OCI-LY7 (cell line): ENCODE measurements at regions not wholly inside any gene's neighbourhood (a gene's known extent, or its start where the extent isn't known, plus 50 kb on each side); places are given as distances from the start of the nearest gene placed in this dataset.

Source experiments
- EZH2phosphoT487 ChIP-seq: fragments of 200-600 bp; sonication (generic); IDR thresholded peaks from 2 replicates; pipeline ENCODE4 v1.6.1; 2018; ENCODE audit warnings: low read depth, borderline replicate concordance, mild to moderate bottlenecking, mixed run types, antibody characterized with exemption, low read length, moderate library complexity, mixed read lengths
- TF ChIP-seq, protein P1 (sequence below): fragments of 200-600 bp; sonication (generic); conservative IDR thresholded peaks from 2 replicates; pipeline ENCODE4 v1.5.1; 2014; ENCODE audit warnings: mild to moderate bottlenecking, antibody characterized with exemption, low read length, moderate library complexity, mixed read lengths

DNA sequence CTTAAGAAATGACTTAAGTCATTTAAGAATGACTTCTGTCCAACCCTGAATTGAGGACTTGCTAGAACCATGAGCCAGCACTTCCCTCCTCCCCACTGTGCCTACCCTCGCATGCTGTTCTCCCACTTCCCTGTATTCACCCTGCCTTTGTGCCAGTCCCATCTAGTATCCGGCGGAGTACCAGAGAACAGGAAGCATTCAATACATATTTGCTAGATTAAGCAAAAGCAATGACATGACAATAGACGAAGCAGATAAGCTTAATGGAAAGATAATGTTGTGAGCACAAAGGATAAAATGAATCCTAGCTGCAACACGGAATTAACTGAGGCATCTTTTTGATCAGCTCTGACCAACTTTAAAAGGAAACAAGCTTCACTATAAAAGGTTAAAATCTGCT lies 328.5 kb downstream of the TDRD15 start:
- TF ChIP-seq, protein P1, sequence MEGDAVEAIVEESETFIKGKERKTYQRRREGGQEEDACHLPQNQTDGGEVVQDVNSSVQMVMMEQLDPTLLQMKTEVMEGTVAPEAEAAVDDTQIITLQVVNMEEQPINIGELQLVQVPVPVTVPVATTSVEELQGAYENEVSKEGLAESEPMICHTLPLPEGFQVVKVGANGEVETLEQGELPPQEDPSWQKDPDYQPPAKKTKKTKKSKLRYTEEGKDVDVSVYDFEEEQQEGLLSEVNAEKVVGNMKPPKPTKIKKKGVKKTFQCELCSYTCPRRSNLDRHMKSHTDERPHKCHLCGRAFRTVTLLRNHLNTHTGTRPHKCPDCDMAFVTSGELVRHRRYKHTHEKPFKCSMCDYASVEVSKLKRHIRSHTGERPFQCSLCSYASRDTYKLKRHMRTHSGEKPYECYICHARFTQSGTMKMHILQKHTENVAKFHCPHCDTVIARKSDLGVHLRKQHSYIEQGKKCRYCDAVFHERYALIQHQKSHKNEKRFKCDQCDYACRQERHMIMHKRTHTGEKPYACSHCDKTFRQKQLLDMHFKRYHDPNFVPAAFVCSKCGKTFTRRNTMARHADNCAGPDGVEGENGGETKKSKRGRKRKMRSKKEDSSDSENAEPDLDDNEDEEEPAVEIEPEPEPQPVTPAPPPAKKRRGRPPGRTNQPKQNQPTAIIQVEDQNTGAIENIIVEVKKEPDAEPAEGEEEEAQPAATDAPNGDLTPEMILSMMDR, result no peak
- TF ChIP-seq EZH2phosphoT487, result no peak
